ENCODE measurements at regions not wholly inside any gene's neighbourhood (a gene's known extent, or its start where the extent isn't known, plus 50 kb on each side); places are given as distances from the start of the nearest gene placed in this dataset.

DNA sequence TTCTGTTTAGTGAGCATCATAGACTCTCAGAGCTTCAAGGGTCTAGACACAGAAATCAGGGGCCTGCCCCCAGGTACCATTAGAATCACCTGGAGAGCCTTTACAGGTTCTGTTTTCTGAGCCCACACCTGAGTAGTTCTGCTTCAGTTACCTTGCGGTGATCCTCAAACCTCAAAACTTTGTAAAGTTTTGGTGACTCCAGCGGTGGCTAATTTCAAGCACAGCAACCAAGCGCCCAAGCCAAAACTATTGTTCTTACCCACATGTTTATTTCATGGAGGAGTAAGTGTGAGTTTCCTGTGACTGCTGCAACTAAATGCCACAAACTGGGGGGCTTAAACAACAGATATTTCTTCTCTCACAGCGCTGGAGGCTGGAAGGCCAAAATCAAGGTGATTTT is 108.9 kb downstream of the FOXD1 start:
- Histone ChIP-seq H3K4me1 (ENCODE audit: control insufficient read depth in 5 of 5, insufficient read depth in 5 of 5, low read length in 5 of 5) (peaks cover 0 to 9% (median 0%) of the 10 kb centered on the region in 5 donors), H3K27me3 (ENCODE audit: control insufficient read depth in 3 of 3, insufficient read depth in 3 of 3, low read length in 2 of 3) (peaks cover 5 to 54% (median 12%) of the 10 kb centered on the region in 3 donors), H3K4me3 (no peak overlapping the region), H3K9ac (ENCODE audit: insufficient read depth in 1 of 2, low read length in 2 of 2) (no peak overlapping the region), H3K9me3 (ENCODE audit: control insufficient read depth in 4 of 4, insufficient read depth in 3 of 4, low read length in 3 of 4) (peaks cover 0 to 3% (median 1%) of the 10 kb centered on the region in 4 donors), H3K36me3 (ENCODE audit: control insufficient read depth in 4 of 4, insufficient read depth in 4 of 4, low read length in 4 of 4) (no peaks in the 10 kb centered on the region), H3K27ac (ENCODE audit: low read depth in 1 of 2, low read length in 1 of 2) (no peak overlapping the region)
- 94 to 97% methylated on average over 4 of the region's 4 CpGs for WGBS, 2 donors
- ATAC-seq (ENCODE audit: insufficient read depth, low FRiP score) (no peak), DNase-seq (no peak)
- TF ChIP-seq, protein P1, sequence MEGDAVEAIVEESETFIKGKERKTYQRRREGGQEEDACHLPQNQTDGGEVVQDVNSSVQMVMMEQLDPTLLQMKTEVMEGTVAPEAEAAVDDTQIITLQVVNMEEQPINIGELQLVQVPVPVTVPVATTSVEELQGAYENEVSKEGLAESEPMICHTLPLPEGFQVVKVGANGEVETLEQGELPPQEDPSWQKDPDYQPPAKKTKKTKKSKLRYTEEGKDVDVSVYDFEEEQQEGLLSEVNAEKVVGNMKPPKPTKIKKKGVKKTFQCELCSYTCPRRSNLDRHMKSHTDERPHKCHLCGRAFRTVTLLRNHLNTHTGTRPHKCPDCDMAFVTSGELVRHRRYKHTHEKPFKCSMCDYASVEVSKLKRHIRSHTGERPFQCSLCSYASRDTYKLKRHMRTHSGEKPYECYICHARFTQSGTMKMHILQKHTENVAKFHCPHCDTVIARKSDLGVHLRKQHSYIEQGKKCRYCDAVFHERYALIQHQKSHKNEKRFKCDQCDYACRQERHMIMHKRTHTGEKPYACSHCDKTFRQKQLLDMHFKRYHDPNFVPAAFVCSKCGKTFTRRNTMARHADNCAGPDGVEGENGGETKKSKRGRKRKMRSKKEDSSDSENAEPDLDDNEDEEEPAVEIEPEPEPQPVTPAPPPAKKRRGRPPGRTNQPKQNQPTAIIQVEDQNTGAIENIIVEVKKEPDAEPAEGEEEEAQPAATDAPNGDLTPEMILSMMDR (IDR thresholded peaks at IDR 0.05; ENCODE audit: control extremely low read depth, extremely low read depth): no peak

DNA sequence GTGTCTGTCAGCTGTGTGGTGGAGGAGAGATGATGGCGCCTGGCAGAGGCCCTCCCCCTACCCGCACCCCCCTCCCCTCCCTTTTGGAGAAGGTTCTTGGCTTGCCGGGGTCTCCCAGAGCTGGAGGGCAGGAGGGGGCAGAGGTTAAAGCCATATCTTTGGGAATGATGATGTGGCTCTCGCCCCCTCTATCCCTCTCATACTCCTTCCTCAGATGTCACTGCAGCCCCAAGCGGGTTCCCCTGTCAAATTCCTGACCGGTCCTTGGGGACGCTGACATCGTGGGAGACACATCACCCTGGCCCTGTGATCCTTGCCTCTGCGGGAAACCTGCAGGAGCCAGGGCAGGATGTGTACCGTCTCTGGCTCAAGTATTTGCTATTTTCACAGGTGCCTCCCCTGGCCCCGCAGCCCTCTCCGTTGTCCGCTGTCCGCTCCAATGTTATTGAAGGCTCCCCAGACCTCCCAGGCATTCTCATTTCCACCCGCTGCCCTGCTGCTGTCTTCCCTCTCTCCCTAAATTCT is 109.5 kb downstream of the FOXD1 start:
- Histone ChIP-seq H3K4me1 (ENCODE audit: control insufficient read depth in 5 of 5, insufficient read depth in 5 of 5, low read length in 5 of 5) (peaks cover 0 to 9% (median 0%) of the 10 kb centered on the region in 5 donors), H3K36me3 (ENCODE audit: control insufficient read depth in 4 of 4, insufficient read depth in 4 of 4, low read length in 4 of 4) (no peaks in the 10 kb centered on the region), H3K9ac (ENCODE audit: insufficient read depth in 1 of 2, low read length in 2 of 2) (no peak overlapping the region), H3K27me3 (ENCODE audit: control insufficient read depth in 3 of 3, insufficient read depth in 3 of 3, low read length in 2 of 3) (peaks cover 5 to 58% (median 12%) of the 10 kb centered on the region in 3 donors), H3K9me3 (ENCODE audit: control insufficient read depth in 4 of 4, insufficient read depth in 3 of 4, low read length in 3 of 4) (peaks cover 0 to 3% (median 1%) of the 10 kb centered on the region in 4 donors), H3K27ac (ENCODE audit: low read depth in 1 of 2, low read length in 1 of 2) (no peak overlapping the region), H3K4me3 (no peak overlapping the region)
- ATAC-seq (ENCODE audit: insufficient read depth, low FRiP score): no peak
- 44 to 60% methylated on average over 15 of the region's 15 CpGs for whole genome bisulfite sequencing, 2 donors
- TF ChIP-seq, protein P1 (IDR thresholded peaks at IDR 0.05; ENCODE audit: control extremely low read depth, extremely low read depth): no peak
- no peak for DNase-seq

DNA sequence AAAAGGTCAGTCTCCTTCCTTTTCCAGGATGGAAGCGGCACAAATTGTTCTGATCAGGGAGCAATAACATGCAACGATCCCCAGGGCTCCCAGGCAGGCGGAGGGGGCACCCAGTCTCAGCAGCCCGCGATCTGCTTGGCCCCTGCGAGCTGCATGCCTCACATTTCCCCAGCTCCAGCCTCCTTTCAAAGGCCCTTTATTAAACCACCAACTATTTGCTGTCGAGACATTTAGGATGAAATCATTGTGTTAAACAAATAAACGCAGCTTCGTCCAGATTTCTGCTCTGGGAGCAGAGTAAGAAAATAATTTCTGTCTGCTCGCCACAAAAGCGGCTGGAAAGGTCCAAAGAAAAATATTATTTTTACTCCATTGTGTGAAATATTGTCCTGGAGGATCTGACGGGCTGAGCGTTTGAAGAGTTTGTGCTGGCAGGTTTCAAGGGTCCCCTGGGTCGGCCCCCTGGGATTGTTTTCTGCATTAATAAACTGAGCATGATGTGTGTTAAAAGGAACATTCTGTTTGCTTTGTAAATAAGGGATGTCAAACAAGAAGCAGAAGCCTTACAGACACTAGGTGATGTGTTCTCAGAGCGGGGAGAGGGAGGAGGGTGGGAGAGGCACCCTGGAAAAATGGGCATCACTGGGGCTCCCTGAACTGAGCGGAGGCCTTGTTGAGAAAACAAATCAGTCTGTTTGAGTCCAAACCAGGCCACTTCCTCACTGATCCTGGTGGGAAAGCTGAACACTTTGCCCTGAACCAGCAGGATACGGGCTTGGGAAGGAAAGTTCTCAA is 110.1 kb downstream of the FOXD1 start:
- peak in 2 of 3 donors; percentile 19 to 36 for DNase-seq
- Histone ChIP-seq H3K9ac (ENCODE audit: insufficient read depth in 1 of 2, low read length in 2 of 2) (no peak overlapping the region), H3K4me3 (no peak overlapping the region), H3K27ac (ENCODE audit: low read depth in 1 of 2, low read length in 1 of 2) (no peak overlapping the region), H3K9me3 (ENCODE audit: control insufficient read depth in 4 of 4, insufficient read depth in 3 of 4, low read length in 3 of 4) (peaks cover 0 to 3% (median 1%) of the 10 kb centered on the region in 4 donors), H3K36me3 (ENCODE audit: control insufficient read depth in 4 of 4, insufficient read depth in 4 of 4, low read length in 4 of 4) (no peaks in the 10 kb centered on the region), H3K4me1 (ENCODE audit: control insufficient read depth in 5 of 5, insufficient read depth in 5 of 5, low read length in 5 of 5) (peaks cover 0 to 9% (median 0%) of the 10 kb centered on the region in 5 donors), H3K27me3 (ENCODE audit: control insufficient read depth in 3 of 3, insufficient read depth in 3 of 3, low read length in 2 of 3) (peaks cover 5 to 59% (median 7%) of the 10 kb centered on the region in 3 donors)
- TF ChIP-seq, protein P1 (IDR thresholded peaks at IDR 0.05; ENCODE audit: control extremely low read depth, extremely low read depth): no peak
- no peak for ATAC-seq (ENCODE audit: insufficient read depth, low FRiP score)
- 42 to 51% methylated on average over 17 of the region's 17 CpGs for WGBS, 2 donors

Measured in lung (tissue), 11 donors.